MCF 10A (cell line): ENCODE measurements at regions not wholly inside any gene's neighbourhood (a gene's known extent, or its start where the extent isn't known, plus 50 kb on each side); places are given as distances from the start of the nearest gene placed in this dataset.

Experiments used
- BruUV-seq: library from RNA; stranded (reverse); fragments of 400-500 nt; replicated peaks from 2 replicates; lab custom pipeline; 2021; lab: Mats Ljungman, UMichigan
- CTCF ChIA-PET: fragments of 300-600 bp; sonication (Branson Sonifier 250); formaldehyde crosslinking; extraction: SDS; loops from one replicate; lab custom pipeline; 2021; ENCODE audit warnings: antibody characterized with exemption, inconsistent platforms; lab: Yijun Ruan, JAX
- POLR2A ChIA-PET: fragments of 300-600, 350-650 bp; sonication (Branson Sonifier 250); formaldehyde crosslinking; extraction: SDS; loops from one replicate; lab custom pipeline; 2020; ENCODE audit warnings: antibody characterized with exemption, inconsistent platforms; lab: Yijun Ruan, JAX
- DNase-seq: peaks from one replicate; pipeline ENCODE4 v3.0.0-alpha.2; 2018; ENCODE audit not compliant: unreplicated experiment
- H3K27ac Mint-ChIP-seq: one replicate; pipeline ENCODE4 v1.8.0; 2022; ENCODE audit warnings: mild to moderate bottlenecking, low read depth, mixed read lengths; ENCODE audit not compliant: unreplicated experiment
- H3K27me3 Mint-ChIP-seq: one replicate; pipeline ENCODE4 v1.8.0; 2022; ENCODE audit warnings: mixed read lengths; ENCODE audit not compliant: insufficient read depth, unreplicated experiment
- H3K36me3 Mint-ChIP-seq: one replicate; pipeline ENCODE4 v1.8.0; 2022; ENCODE audit warnings: mild to moderate bottlenecking, moderate library complexity, mixed read lengths; ENCODE audit not compliant: insufficient read depth, unreplicated experiment
- H3K4me1 Mint-ChIP-seq: one replicate; pipeline ENCODE4 v1.8.0; 2022; ENCODE audit warnings: mixed read lengths; ENCODE audit not compliant: insufficient read depth, unreplicated experiment
- H3K4me3 Mint-ChIP-seq: one replicate; pipeline ENCODE4 v1.8.0; 2022; ENCODE audit warnings: mild to moderate bottlenecking, moderate library complexity, mixed read lengths; ENCODE audit not compliant: unreplicated experiment
- H3K9me3 Mint-ChIP-seq: one replicate; pipeline ENCODE4 v1.8.0; 2022; ENCODE audit warnings: mixed read lengths; ENCODE audit not compliant: unreplicated experiment
- CTCF ChIP-seq: fragments of 200-600 bp; IDR thresholded peaks from one replicate; pipeline ENCODE4 v1.8.0; 2022; ENCODE audit warnings: antibody characterized with exemption, mild to moderate bottlenecking; ENCODE audit not compliant: unreplicated experiment
- intact Hi-C: fragments of 100-400 bp; cut with micrococcal nuclease; formaldehyde crosslinking; loops from 2 replicates; pipeline ENCODE4 v1.14.1; 2022

GRCh38 chr4:141467225-141467624, 169.2 kb upstream of the IL15 start:
- no peak for TF ChIP-seq CTCF
- H3K27me3 Mint-ChIP-seq: no peaks in the 10 kb centered on the region
- ChIA-PET POLR2A (interaction anchor here (0.9 to 1.2 kb wide), 2 partner anchors 23 to 25 kb away, joined by 3 read pairs; no protein-coding TSS in a partner anchor), CTCF (no interaction called here)
- H3K27ac Mint-ChIP-seq: no peak overlapping the region
- no peaks in the 10 kb centered on the region for H3K9me3 Mint-ChIP-seq
- H3K4me3 Mint-ChIP-seq: no peak overlapping the region
- intact Hi-C loops: no loop called here
- DNase-seq: no peak
- BruUV-seq: no TSS peak
- peaks cover 14% of the 10 kb centered on the region for H3K4me1 Mint-ChIP-seq
- no peaks in the 10 kb centered on the region for H3K36me3 Mint-ChIP-seq

GRCh38 chr4:141469392-141469791, 167.0 kb upstream of the IL15 start:
- no peaks in the 10 kb centered on the region for H3K9me3 Mint-ChIP-seq
- H3K27ac Mint-ChIP-seq: no peak overlapping the region
- DNase-seq: no peak
- H3K36me3 Mint-ChIP-seq: no peaks in the 10 kb centered on the region
- no peak for TF ChIP-seq CTCF
- no TSS peak for BruUV-seq
- H3K4me3 Mint-ChIP-seq: no peak overlapping the region
- no peaks in the 10 kb centered on the region for H3K4me1 Mint-ChIP-seq
- ChIA-PET POLR2A (interaction anchor here (1.1 kb wide), 1 partner anchor 21 kb away, joined by 4 read pairs; no protein-coding TSS in a partner anchor), CTCF (no interaction called here)
- intact Hi-C loops: no loop called here
- H3K27me3 Mint-ChIP-seq: no peaks in the 10 kb centered on the region

- Mint-ChIP-seq H3K27me3 (no peaks in the 10 kb centered on the region), H3K36me3 (no peaks in the 10 kb centered on the region), H3K9me3 (no peaks in the 10 kb centered on the region), H3K27ac (no peak overlapping the region), H3K4me1 (no peaks in the 10 kb centered on the region), H3K4me3 (no peak overlapping the region)
- TF ChIP-seq CTCF: no peak
- no TSS peak for BruUV-seq
- CTCF ChIA-PET: no interaction called here
- POLR2A ChIA-PET: interaction anchor here (1.1 kb wide), 1 partner anchor 34 kb away, joined by 3 read pairs; no protein-coding TSS in a partner anchor
- no peak for DNase-seq
- intact Hi-C loops: no loop called here
These were observed 163.3 kb upstream of the IL15 start for GRCh38 chr4:141473026-141473540.

GRCh38 chr4:141473952-141474351, 162.4 kb upstream of the IL15 start:
- BruUV-seq: no TSS peak
- CTCF ChIA-PET: no interaction called here
- Mint-ChIP-seq H3K27me3 (no peaks in the 10 kb centered on the region), H3K9me3 (no peaks in the 10 kb centered on the region), H3K4me3 (no peak overlapping the region), H3K4me1 (no peaks in the 10 kb centered on the region), H3K36me3 (no peaks in the 10 kb centered on the region), H3K27ac (no peak overlapping the region)
- intact Hi-C loops: no loop called here
- no peak for DNase-seq
- POLR2A ChIA-PET: interaction anchor here (0.5 to 1.1 kb wide), 3 partner anchors 35 to 326 kb away, joined by 3 read pairs; no protein-coding TSS in a partner anchor
- TF ChIP-seq CTCF: no peak
